Activated CD4-positive, alpha-beta T cell treated with anti-CD3 and anti-CD28 coated beads, Interleukin-2, amount 50 U/mL, for 48 hours (primary cell): ENCODE measurements at regions not wholly inside any gene's neighbourhood (a gene's known extent, or its start where the extent isn't known, plus 50 kb on each side); places are given as distances from the start of the nearest gene placed in this dataset.
"Not testable (repeated sequence)": the region's sequence is repeated elsewhere in the genome, so short reads cannot be mapped to it uniquely, and the experiment has no call there.

Experiments
- DNase-seq, 2 experiments: peaks; one replicate each; pipeline ENCODE4 v3.0.0-alpha.2; 2020

DNA sequence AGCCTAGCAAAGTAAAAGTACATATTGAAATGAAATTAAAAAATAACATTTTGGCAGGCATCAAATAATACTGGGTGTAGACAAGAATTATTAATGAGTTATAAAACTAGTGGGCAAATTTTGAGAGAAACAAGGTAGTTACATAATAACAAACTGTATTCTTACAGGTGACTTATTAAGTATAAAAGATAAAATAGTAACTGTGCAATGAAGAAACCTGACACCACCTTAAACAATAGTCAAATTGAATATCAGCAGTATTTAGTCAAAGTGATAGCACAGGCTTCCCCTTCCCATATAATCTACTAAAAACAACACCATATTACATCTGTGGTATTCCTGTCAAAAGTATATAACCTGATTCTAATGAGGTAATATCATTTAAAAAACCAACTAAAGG lies 1099.8 kb upstream of the CRIM1 start:
- DNase-seq, result no peak

DNA sequence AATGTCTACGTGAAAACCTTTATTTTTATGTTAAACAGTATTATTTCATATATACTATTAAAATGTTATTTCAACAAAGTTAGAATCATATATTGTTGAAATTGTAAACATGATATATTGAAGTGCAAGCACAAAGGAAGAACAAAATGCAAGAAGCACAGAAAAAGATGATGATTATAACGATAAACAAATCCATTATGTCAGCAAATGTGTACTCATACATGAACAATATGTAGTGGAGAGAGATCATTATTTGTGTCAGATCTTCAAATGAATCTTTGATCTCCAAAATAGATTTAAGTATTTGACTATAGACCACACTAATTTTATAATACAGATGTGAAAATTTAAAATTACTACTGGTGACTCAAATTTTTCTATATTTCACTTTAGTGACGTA lies 1104.4 kb upstream of the CRIM1 start:
- DNase-seq, result no peak

DNA sequence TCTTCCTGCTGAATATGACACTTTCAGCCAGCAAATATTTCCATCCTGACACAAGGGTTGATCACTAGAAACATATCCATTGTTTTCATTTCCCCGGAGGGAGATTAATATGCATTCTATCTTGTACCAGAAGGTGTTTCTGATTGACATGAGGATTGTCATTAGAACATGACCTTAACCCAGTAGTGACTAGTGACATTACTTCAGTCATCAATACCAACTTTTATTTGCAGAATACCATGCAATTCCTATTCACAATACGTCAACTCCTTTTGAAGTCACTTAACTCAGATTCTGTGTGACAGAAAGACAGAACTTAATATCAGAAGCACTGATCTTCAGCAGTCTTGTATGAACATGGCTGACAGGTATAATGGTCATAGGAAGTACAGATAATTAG lies 1108.9 kb upstream of the CRIM1 start:
- DNase-seq, result no peak

DNA sequence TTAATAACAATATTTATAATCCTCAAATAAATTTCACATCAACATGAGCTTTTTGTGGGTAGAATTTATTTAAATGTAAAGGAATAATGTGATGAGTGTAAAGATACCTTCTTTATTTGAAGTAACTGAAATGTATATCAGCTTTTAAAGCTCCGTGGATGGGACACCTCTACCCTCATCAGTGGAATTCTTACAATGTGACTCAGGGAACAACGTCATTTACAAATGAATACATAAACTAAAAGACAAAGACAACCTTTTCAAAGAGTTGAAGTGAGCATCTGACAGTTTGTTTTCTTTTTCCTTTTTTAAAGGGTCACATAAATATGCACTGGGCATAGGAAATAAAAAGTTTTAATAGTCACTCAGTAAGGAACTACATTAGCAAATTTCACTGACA lies 1127.0 kb upstream of the CRIM1 start:
- DNase-seq, result no peak

DNA sequence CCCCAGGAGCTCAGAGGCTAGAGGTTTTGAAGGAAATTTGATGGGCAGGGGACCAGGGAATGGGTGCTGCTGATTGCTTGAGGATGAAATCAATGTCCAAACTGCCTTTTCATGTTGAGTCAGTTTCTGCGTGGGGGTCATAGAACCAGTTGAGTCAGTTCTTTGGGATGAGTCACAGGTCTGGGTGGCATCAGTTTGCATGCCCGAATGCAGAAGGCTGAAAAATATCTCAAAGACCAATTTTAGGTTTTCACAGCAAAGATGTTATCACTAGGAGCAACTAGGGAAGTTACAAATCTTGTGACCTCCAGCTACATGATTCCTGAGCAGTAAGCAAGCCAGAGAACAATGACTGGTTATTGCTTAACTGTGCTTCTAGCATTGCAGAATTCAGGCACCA lies 1135.1 kb upstream of the CRIM1 start:
- DNase-seq, result no peak

DNA sequence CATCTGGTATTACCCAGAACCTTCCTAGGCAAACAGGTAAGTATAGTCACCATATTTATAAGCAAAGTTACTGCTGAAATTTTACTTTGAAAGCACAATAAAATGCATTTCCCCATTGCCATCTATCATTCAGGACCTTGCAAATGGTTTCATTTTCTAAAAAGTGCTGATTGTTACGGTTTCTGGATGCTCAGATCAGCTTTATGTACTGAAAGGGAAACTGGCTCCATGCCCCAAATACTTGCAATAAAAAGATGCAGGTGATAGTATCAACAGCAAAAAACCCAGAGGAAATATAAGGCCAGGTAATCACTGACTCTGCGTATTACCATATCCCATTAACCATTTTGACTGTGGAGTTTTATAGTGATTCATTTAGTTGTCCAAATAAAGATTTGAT lies 1150.7 kb upstream of the CRIM1 start:
- DNase-seq, result no peak

DNA sequence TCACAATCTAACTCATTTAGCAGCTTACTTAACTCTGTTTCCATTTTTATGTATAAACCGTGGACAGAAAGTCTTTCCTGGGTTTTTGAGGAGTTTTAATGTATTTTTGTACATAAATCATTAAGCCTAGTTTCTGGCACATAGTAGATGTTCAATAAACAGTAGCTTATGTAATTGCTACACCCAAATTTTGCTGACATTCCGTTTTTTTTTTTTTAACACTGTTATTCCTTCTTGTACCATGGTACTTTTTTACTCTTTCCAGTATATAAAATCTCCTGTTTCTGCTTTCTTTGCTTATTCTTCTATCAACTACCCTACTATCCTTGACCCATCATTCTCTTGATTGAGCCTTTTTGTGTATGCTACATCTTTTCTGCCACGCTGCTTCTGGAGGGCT lies 1151.3 kb upstream of the CRIM1 start:
- DNase-seq, result no peak

DNA sequence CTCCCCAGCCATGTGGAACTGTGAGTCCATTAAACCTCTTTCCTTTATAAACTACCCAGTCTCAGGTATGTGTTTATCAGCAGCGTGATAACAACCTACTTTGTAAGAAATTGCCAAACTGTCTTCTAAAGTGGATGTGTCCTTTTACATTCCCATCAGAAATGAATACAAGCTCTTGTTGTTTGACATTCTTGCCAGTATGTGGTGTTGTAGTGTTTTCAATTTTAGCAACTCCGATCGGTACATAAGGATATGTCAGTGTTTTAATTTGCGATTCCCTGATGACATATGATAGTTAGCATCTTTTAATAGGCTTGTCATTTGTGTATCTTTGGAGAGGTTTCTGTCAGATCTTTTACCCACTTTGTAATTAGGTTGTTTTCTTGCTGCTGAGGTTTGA lies 1156.3 kb upstream of the CRIM1 start:
- no peak for DNase-seq

DNA sequence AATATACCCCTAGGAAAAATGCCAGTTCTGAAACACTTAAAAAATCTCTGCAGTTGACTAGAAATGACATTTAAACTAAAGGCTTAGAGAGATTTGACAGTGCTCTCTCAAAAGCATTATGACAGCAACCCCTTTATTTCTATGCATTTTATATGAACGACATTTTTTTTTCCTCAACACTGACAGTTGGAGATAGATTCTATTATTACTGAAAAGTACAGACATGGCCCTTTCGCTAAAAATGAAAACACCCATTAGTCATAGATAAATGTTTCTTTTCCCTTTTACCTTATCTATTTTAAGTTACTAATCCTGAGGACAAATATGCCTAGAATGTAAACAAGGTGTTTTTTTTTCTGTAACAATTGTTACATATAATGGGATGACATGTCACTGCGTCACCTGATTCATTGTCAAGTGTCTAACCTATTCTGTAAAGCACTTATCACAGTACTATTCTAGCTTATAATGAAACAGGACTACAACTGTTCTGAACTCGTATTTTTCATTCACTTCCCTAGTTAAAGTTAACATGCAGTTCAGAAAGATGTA lies 1169.6 kb upstream of the CRIM1 start:
- DNase-seq, result no peak

DNA sequence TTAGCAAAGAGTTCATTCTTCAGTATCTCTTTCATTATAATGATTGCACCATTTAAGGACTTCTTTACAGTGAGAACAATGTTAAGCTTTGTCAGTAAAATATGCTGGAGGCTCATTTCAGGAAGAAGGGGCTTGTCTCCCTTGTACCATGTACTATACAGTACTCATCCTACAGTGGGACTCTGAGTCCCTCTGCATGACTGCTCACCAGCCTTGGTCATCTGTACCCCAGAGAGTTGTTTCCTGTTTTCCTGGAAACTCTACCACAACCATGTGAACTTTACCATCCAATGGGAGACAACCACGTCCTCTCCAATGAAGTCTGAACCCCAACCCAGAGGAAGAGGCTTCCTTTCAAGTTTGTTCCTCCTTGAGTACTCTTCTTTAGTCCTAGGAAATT lies 1171.1 kb upstream of the CRIM1 start:
- no peak for DNase-seq

DNA sequence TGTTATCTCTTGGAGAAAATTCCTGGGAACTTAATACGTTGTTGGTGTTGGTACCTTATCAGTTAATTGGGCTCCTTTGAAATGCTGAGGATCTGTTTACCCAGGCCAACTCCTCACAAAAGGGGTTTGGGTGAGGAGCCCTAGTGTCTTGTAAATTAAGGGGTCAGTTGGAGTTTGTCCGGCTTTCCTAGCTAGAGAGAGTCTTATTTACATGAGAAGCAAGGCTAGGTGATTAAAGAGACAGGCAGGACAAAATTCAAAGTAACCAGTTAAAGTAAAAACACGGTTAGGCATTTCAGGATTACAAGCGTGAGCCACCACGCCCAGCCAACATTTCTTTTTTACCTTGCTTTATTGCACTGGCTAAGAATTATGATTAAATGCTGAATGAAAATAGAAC lies 1178.9 kb upstream of the CRIM1 start:
- DNase-seq, result not testable (repeated sequence)

DNA sequence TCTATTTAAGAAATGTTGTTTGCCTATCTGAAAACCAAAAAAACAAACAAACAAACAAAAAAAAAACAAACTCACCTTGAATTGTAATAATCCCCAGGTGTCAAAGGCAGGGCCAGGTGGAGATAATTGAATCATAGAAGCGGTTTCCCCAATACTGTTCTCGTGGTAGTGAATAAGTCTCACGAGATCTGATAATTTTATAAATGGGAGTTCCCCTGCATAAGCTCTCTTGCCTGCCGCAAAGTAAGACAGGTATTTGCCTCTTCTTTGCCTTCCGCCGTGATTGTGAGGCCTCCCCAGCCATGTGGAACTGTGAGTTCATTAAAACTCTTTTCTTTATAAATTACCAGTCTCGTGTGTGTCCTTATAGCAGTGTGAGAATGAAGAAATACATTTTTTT lies 1180.7 kb upstream of the CRIM1 start:
- no peak for DNase-seq

DNA sequence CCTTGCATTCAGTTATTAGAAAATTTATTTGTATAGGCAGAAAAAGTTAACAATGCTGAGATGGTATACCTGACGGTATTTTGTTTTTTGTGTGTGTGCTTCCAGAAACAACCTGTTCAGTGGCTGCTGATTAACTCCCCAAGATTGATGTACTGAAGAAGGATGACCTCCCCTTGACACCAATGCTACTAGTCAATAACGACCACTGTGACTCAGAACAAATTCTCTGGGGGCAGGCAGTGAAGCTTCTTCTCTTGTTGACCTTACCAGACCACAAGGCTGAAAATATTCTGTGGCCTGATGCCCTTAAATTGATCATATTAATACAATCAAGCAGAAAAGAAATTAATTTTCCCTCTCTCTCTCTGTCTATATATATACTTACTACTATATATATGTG lies 1182.9 kb upstream of the CRIM1 start:
- no peak for DNase-seq

DNA sequence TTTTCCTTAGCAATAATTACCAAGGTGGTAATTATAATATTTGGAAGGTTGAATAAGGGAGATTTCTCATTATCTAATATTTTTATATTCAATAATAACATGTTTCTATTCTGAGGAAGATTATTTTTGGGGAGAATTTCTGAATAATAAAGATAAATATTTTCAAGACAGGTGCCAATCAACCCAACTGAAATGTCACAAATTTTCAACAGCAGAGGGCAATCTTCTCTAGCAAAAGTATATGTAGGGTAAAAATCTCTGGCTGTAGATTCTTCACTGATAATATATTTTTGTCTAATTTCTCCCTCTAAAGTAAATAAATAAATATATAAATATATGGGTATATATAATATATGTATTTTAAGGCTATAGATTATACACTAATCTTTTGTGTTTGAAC lies 1187.2 kb upstream of the CRIM1 start:
- DNase-seq, result no peak

DNA sequence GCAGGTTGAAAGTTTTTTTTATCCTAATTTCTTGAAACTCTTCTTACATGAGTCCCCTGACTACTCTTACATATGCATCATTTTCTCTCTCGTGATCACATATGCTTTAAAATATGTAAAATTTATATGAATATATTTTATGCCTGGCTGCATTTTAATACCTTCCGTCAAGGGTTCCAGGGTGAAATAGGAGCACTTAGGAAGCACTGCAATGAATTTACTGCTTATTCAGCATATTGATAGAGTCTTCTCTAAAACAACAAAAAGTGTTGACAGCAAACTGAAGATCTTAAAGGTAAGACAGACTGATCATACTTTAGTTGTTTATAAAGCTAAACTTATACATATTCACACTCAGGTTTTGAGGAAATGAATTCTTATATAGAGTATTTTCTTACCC lies 1191.6 kb upstream of the CRIM1 start:
- DNase-seq, result no peak

DNA sequence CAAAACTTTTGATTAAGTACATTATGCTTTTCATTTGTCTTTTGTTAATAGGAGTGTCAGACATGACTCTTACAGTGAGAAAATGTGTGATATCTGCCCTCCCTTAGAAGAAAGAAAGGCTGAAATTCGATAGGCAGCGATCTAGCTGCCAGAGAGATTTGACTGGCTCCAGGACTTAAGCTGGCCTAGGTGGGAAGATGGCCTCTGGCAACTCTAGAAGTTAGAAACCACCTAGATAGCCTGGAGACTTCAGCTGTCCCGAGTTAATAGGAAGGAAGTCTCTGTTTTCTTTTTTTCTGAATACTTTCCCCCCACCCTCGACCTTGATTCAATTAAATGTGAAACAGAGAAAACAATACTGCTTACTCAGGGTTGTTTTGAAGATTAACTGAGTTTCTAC lies 1194.7 kb upstream of the CRIM1 start:
- no peak for DNase-seq

DNA sequence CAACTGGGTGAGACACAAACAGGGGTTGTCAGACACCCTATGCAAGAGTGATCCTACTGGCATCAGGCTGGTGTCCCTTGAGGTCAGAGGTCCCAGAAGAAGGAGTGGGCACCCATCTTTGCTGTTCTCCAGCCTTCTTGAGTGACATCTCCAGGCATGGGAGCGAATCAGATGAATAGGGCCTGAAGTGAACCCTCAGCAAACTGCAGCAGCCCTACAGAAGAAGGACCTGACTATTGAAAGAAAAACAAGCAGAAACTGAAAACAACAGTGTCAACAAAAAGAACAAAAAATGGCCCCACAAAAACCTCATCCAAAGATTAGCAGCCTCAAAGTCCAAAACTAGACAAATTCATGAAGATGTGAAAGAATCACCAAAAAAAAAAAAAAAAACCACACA lies 1229.7 kb upstream of the CRIM1 start:
- DNase-seq, result no peak

DNA sequence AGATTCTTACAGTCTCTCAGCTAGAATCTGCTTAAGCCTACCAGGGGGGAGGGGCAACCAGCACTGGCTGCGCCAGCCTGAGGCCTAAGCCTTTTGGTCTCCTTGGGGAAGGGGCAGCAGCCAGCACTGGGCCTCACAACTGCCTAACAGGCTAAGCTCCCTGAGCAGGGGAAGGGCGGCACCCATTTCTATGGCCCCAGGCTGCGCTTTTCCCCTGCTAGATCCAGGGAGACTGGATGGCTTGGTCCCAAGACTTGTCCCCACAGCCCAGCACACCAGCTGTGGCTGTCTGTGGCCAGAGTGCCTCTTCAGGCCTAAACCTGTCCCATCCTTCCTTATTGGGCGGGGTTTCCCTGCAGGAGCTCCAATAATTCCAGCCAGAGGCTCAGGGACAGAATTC lies 1230.3 kb upstream of the CRIM1 start:
- no peak for DNase-seq

DNA sequence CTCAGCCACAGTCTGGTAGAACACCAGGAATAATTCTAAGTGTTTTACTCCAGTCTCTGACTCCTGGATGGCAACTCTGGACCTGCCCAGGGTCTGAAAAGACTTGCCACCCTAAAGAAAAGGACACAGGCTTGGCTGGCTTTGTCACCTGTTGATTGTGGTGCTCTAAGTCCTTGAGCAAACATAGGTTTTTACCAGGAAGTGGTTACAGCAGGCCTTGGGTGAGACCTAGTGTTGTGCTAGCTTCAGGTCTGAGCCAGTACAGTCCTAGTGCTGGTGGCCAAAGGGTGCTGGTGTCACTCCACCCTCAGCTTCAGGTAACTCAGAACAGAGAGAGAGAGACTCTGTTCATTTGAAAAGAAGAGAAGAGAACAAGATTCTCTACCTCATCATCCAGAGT lies 1239.4 kb upstream of the CRIM1 start:
- no peak for DNase-seq

DNA sequence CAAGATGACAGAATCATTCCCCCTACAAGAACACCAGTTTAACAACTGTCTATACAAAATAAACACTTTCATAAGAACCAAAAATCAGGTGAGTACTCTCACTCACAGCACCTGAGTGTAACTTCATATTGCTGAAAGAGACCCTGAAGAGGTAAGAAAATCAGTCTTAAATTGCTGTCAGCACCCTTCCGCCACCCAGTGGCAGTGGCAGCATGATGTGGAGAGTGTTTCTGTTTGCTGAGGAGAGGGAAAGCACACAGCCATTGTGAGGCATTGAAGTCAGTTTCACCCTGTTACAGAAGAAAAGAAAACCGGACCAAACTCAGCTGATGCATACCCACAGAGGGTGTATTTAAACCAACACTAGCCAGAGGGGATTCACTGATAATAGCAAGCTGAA lies 1240.8 kb upstream of the CRIM1 start:
- DNase-seq, result no peak

DNA sequence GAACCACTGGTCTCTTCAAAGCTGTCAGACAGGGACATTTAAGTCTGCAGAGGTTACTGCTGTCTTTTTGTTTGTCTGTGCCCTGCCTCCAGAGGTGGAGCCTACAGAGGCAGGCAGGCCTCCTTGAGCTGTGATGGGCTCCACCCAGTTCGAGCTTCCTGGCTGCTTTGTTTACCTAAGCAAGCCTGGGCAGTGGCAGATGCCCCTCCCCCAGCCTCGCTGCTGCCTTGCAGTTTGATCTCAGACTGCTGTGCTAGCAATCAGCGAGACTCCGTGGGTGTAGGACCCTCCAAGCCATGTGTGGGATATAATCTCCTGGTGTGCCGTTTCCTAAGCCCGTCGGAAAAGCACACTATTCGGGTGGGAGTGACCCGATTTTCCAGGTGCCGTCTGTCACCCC lies 1243.2 kb upstream of the CRIM1 start:
- not testable (repeated sequence) for DNase-seq

DNA sequence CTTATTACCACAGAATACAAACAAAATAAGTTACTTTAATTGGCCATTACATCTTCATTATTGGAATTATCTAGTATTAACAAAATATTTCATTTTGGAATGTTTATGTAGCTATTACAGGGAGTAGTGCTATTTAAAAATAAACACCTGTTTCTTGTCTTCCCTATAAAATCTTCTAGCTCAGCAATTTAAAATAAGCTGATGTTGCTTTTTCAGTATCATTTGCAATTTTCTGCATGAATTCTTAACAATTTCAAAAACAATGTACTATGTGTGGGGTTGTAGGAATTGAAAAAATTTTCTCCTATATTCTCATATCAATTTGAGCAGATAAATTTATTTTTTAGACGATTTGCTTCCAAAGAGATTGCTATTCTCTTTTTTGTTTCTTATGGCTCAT lies 1251.3 kb upstream of the CRIM1 start:
- no peak for DNase-seq

DNA sequence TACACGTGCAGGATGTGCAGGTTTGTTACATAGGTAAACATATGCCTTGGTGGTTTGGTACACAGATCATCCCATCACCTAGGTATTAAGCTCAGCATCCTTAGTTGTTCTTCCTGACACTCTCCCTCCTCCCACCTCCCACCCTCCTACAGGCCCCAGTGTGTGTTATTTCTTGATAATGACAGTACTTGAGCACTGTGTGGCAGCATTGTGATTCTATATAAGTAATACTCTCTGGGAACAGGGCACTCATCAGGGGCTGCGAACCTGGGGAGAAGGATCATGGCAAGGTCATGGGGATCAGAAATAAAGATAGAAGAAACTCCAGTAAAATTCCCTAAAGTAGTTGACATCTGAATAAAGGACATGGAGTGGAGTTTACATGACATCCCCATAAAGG lies 1256.2 kb upstream of the CRIM1 start:
- DNase-seq, result no peak

DNA sequence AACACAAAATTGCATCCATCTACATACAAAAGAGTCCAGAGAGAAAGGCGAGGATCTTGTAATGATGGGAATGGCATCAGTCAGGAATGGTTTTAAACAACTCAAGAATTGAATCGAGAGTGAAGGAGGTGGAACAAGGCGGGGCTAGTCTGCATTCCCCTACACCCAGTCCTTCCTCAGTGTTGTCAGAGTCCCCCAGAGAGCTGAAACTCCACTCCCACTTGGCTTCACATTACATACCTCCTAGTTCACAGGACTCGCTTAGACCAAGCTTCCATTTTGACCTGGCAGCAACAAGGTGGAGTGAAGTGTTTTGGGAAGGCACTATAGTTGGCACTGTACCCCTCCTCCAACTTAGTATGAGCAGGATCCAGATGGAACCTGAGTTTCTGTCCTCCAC lies 1273.5 kb upstream of the CRIM1 start:
- no peak for DNase-seq

DNA sequence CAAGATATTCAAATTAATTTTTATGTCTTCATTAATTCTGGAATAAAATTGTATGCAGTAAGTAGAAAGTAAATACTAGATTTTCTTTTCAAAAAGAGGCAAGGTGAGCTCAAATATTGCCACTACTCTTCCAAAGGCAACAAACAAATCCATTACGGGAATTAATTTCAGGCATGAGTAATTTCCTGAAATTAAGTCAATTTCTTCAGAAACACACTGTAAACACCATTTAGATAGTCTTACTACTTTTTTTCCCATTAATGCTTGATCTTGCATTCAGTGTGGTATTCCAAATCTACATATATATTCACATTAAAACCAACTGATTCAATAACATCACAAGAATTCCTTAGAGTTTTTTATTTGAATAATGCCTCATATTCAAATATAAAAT lies 1274.0 kb upstream of the CRIM1 start:
- no peak for DNase-seq

DNA sequence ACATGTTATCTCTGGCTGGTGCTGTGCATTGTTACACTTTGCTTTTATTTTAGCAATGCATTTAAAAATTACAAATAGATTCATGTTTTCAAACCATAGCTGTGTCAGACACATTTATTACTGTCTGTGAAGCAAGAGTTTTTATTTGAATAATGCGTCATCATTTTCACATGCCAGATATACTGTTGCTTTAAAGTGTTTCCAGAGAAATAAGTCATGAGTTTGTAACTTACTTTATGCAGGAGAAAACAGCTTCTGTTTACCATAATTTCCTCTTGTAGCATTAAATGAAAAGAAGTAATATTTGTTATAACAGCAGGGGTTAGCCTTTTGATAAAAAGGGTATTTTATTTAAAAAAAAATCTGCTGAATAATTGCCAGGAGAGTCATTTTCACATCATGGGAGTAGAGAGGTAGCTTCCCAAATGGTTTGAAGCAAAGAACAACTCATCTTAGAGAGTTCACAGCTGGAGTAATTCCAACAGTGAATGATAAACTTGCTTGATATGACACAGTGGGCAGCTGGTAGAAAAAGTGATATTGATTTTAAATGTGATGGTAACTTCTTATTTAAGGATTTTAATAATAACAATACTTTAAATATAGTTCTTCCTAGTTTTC lies 1274.5 kb upstream of the CRIM1 start:
- DNase-seq, result no peak
